Limb (tissue), 2 donors: ENCODE measurements at regions not wholly inside any gene's neighbourhood (a gene's known extent, or its start where the extent isn't known, plus 50 kb on each side); places are given as distances from the start of the nearest gene placed in this dataset.
"Not testable (repeated sequence)": the region's sequence is repeated elsewhere in the genome, so short reads cannot be mapped to it uniquely, and the experiment has no call there.

Experiments used
- DNase-seq, 2 donors: peaks; one replicate each; pipeline ENCODE4 v3.0.0-alpha.2; 2016; ENCODE audit errors: extremely low spot score in 2 of 2

GRCh38 chr20:41727681-41728080 is 109.5 kb upstream of the CHD6 start:
- DNase-seq: not testable (repeated sequence)

DNA sequence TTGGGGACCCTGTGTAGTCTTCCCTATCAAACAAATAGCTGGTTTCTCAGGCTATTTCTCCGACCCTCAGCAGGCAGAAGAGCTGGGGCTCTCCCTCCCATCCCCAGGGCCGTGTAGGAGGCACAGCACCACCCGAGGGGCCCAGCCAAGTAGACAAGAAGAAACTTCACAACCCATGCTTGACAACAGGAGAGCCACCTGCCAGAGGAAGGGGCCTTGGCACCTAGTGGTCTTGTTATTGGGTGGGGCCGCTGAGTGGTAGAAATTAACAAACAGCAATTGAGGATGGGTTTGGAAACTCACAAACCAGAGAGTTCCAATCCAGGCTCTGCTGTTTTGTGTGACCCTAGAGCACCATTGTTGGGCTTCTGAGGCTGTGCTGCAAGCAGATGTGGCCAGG is 108.5 kb upstream of the CHD6 start:
- no peak for DNase-seq

- DNase-seq: no peak
Observed at GRCh38 chr20:41719151-41719550, 101.0 kb upstream of the CHD6 start.

DNA sequence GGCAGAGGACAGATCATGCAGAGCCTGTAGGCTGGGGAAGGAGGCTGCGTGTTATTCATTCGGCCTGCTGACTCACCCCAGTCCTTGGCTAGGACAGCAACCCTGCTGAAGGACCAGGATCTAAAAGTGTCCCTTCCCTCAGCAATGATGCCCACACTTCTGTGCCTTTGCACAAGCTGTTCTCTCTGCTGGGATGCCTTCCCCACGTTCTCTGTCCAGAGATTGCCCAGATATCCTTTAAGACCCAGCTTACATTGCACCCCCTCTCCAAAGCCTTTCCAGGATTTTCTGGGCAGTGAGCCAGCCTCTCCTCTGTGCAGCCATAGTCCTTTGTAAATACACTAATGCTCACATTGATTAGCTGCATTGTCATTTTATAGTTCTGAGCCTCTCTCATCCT is 99.3 kb upstream of the CHD6 start:
- peak in 1 of 2 donors; percentile 48 for DNase-seq

GRCh38 chr20:41716911-41717310 is 98.7 kb upstream of the CHD6 start:
- DNase-seq: no peak

- no peak for DNase-seq
Observed at GRCh38 chr20:41716436-41716835, 98.3 kb upstream of the CHD6 start.

DNA sequence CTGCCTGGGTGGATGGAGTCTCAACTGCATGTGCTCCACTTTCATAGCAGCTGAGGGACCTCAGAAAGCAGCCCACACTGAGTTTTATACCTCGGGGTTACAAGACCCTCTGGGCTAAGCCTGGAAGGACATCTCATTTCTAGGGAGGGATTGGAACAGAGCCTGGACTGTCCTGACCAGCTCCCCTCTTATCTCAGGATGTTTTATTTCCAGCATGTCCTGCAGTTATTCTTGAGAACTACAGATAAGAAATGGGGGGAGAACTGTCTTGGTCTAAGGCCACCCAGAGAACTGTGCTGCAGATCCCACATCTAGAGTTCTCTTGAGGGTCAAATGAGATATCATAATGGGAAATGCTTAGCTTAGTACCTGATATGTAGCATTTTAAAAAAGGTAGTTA is 97.3 kb upstream of the CHD6 start:
- no peak for DNase-seq

- DNase-seq: no peak
Observed at GRCh38 chr20:41714030-41714429, 95.9 kb upstream of the CHD6 start.

DNA sequence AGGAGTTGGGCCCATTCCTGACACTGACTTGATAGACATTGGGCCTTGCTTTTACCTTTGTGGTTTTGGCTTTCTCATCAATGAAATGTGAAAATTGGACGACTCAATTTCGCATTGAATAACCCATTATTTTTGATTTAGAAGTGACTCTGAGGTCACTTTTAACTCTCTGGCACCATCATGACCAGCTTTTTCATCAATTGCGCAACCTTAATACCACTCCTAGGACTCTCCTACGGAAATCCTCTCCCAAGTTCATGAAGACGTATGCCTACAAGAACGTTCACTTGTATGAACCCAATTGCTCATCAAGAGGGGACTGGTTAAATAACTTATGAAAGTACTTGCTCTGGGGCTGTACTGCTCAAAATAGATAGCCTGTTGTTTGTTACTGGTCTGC is 86.7 kb upstream of the CHD6 start:
- no peak for DNase-seq

- DNase-seq: no peak
Observed at GRCh38 chr20:41702647-41703046, 84.5 kb upstream of the CHD6 start.

GRCh38 chr20:41701588-41702348 is 83.6 kb upstream of the CHD6 start:
- DNase-seq: no peak

DNA sequence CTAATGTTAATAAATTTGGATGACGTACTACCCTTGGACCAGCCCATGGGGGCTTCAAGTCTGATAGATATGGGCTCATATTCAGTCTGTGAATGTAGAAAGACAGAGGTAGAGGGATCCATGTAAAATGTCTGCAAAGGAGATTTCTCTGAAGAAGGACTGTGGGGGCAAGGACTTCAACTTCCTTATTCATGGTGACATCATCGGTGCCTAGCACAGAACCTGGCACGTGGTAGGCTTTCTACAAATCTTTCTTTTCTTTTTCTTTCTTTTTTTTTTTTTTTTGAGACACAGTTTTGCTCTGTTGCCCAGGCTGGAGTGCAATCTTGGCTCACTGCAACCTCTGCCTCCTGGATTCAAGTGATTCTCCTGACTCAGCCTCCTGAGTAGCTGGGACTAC is 81.5 kb upstream of the CHD6 start:
- DNase-seq: not testable (repeated sequence)

GRCh38 chr20:41697861-41698559 is 79.8 kb upstream of the CHD6 start:
- peak in 1 of 2 donors; percentile 36 for DNase-seq

- no peak for DNase-seq
Observed at GRCh38 chr20:41696428-41696827, 78.3 kb upstream of the CHD6 start.

DNA sequence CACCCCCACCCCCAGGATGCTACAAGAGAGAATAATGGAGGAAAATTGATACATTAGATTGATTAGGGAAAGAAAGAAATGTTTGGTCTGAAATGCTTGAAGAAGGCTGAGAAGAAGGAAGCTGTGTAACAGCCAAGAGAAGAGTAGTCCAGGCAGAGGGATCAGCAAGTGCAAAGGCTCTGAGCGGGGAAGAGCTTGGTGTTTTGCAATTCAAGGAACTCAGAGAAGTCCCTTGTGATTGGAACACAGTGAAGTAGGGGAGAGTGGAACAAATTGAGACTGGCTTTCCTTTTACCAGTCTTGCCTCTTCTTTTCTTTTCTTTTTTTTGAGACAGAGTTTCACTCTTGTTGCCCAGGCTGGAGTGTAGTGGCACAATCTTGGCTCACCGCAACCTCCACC is 76.6 kb upstream of the CHD6 start:
- no peak for DNase-seq

DNA sequence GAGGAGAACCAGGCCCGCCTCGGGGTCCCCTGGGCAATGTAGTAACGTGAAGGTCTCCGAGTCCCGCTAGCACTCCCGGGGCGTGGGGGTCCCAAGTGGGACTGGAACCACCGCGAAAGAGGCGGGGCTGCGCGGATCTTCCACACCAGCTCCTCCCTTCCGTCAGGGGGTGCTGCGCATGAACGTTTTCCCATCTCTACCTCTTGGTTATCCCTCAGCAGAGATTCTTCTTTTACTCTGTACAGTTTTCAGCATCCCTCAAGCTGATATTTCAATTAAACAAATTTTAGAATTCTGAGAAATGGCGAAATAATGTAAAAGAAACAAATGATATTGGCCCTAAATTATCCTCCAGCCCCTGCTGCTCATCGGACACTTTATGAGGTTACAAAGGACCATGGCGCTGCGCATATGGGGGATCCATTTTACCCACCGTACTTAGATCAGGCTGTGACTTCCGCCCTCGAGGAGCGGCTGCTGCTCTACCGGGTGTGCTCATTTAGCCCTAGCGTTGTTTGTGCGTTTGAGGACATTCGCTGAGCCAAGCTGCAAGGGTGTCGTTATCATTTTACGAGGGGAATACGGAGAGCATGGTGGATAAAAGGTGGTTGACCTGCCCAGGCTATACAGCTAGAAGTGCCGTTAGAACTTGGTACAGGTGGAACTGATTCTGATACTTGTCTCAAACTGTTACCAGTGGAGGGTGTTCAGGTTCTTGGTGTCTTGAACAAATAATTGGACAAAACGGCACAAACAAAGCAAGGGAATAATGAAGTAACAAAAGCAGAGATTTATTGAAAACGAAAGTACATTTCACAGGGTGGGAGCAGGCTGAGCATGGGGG is 75.2 kb upstream of the CHD6 start:
- peak; percentile 85 to 92 for DNase-seq

DNA sequence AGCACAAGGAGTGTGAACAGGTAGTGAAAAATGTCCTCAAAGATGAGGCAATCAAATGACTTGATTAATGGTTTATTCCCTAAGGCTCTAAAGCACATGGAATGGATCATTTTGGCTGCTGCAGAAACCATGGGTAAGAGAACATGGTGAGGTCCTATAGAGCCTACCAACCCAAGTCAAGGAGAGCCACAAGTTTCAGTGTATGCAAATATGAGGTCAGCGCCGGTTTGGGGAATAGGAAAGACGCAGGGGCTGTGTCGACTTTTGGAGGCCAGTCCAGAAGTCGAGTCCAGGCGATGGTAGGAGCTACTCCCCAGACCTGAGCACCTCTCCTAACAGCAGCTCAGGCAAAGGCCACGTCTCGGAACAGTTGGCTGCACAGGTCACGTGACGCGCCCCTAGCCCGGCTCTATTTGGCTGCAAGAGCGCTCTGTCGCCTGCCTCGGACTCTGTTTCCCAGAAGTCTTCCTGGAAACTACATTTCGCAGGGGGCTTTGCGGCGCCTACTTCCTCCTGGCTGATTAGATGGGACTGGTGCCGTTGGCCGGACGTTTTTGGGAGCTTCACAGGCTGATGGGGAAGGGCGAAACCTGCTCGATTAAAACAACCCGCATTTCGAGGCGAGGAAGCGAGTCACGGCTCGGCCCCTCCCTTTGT is 74.4 kb upstream of the CHD6 start:
- peak; percentile 88 to 89 for DNase-seq

- DNase-seq: no peak
Observed at GRCh38 chr20:41691443-41691842, 73.3 kb upstream of the CHD6 start.

- no peak for DNase-seq
Observed at GRCh38 chr20:41690702-41691101, 72.5 kb upstream of the CHD6 start.

DNA sequence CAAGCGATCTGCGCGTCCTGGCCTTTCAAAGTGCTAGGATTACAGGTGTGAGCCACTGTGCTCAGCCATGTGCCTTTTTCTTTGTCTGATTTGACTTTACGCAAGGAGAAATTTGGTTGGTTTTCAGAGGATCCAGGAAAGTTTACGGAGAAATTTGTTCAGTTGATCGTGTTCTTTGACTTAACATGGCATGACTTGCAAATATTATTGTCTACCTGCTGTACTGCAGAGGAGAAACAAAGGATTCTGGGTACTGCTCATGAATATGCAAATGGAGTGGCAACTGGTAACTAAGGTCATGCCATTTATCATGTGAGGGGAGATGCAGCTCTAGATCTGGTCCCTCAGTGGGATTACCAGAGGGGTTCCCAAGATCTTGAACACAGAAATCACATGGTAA is 68.8 kb upstream of the CHD6 start:
- no peak for DNase-seq

- DNase-seq: not testable (repeated sequence)
Observed at GRCh38 chr20:41685145-41685544, 67.0 kb upstream of the CHD6 start.

DNA sequence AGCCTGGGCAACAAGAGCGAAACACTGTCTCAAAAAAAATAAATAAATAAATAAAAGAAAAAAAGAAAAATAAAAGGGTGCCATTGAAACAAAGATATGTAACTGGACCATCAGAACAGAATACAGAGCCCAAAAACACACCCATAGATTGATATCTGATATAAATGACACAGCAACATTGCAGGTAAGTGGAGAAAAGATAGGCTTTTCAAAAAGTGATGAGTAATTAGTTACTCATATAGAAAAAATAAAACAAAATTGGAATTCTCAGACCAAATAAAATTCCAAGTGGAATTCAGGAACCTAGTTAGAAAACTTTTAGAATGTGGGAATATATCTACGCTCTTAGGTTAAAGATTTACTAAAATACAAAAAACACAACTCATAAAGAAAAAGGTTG is 60.6 kb upstream of the CHD6 start:
- DNase-seq: no peak
